GM12878 (cell line): ENCODE measurements at regions not wholly inside any gene's neighbourhood (a gene's known extent, or its start where the extent isn't known, plus 50 kb on each side); places are given as distances from the start of the nearest gene placed in this dataset.

Experiments
- ASH2L ChIP-seq: fragments of 300-600, 200-600 bp; sonication (generic); IDR thresholded peaks from 2 replicates; pipeline ENCODE4 v1.6.1; 2017; ENCODE audit warnings: low read depth, mild to moderate bottlenecking, borderline replicate concordance
- BCLAF1 ChIP-seq: fragments of 450-650 bp; IDR thresholded peaks from 2 replicates; pipeline ENCODE4 v1.6.1; 2017; ENCODE audit warnings: antibody characterized with exemption, mild to moderate bottlenecking, moderate library complexity
- BMI1 ChIP-seq: fragments of 450-650 bp; IDR thresholded peaks from 2 replicates; pipeline ENCODE4 v1.6.1; 2016; ENCODE audit warnings: mild to moderate bottlenecking, moderate library complexity, borderline replicate concordance
- CTCF ChIP-seq, 3 experiments: IDR thresholded peaks in 2 of 3; conservative IDR thresholded peaks in 1 of 3; 2 replicates each; pipeline ENCODE4 v1.5.1; 2011; ENCODE audit warnings: low read depth in 3 of 3, low read length in 3 of 3, mild to moderate bottlenecking in 3 of 3, control low read depth in 2 of 3, moderate library complexity in 2 of 3, inconsistent platforms in 1 of 3, mixed read lengths in 1 of 3; ENCODE audit not compliant: control insufficient read depth in 2 of 3, insufficient read depth in 1 of 3; ENCODE audit errors: extremely low read depth in 1 of 3
- HDAC2 ChIP-seq: fragments of 200-600 bp; sonication (generic); IDR thresholded peaks from 2 replicates; pipeline ENCODE4 v1.6.1; 2017
- KDM1A ChIP-seq: fragments of 200-600 bp; sonication (generic); IDR thresholded peaks from 2 replicates; pipeline ENCODE4 v1.6.1; 2016; ENCODE audit warnings: borderline replicate concordance
- POLR2AphosphoS2 ChIP-seq: IDR thresholded peaks from 2 replicates; pipeline ENCODE4 v1.6.1; 2011; ENCODE audit warnings: low read depth, mild to moderate bottlenecking, low read length, improper control_type of control experiment, moderate library complexity
- RUNX3 ChIP-seq: IDR thresholded peaks from 2 replicates; pipeline ENCODE4 v1.6.1; 2012; ENCODE audit warnings: low read length, inconsistent platforms
- ZBTB33 ChIP-seq: fragments of 450-650 bp; IDR thresholded peaks from 2 replicates; pipeline ENCODE4 v1.6.1; 2017; ENCODE audit warnings: mild to moderate bottlenecking
- ZNF24 ChIP-seq: fragments of 450-650 bp; IDR thresholded peaks from 2 replicates; pipeline ENCODE4 v1.6.1; 2017; ENCODE audit warnings: antibody characterized with exemption, mild to moderate bottlenecking
- ZNF384 ChIP-seq: IDR thresholded peaks from 2 replicates; pipeline ENCODE4 v1.6.1; 2012; ENCODE audit warnings: low read depth, mild to moderate bottlenecking, low read length, improper control_type of control experiment, borderline replicate concordance
- ZSCAN29 ChIP-seq: fragments of 450-650 bp; IDR thresholded peaks from 2 replicates; pipeline ENCODE4 v1.6.1; 2017; ENCODE audit warnings: mild to moderate bottlenecking, moderate library complexity

- TF ChIP-seq ZNF24 (no peak), ZBTB33 (no peak), BMI1 (no peak), POLR2AphosphoS2 (no peak), HDAC2 (no peak), KDM1A (no peak), RUNX3 (no peak), ZNF384 (no peak), ASH2L (no peak), CTCF (IDR thresholded peaks at IDR 0.05 in 2 of 3, conservative IDR thresholded peaks at IDR 0.05 in 1 of 3; ENCODE audit: control insufficient read depth in 2 of 3, extremely low read depth in 1 of 3, insufficient read depth in 1 of 3, low read depth in 3 of 3, low read length in 3 of 3) (no peak), ZSCAN29 (no peak), BCLAF1 (no peak)
Measured at GRCh38 chr22:46029574-46030200, 52.7 kb upstream of the WNT7B start (continued).
